ENCODE measurements at regions not wholly inside any gene's neighbourhood (a gene's known extent, or its start where the extent isn't known, plus 50 kb on each side); places are given as distances from the start of the nearest gene placed in this dataset.

DNA sequence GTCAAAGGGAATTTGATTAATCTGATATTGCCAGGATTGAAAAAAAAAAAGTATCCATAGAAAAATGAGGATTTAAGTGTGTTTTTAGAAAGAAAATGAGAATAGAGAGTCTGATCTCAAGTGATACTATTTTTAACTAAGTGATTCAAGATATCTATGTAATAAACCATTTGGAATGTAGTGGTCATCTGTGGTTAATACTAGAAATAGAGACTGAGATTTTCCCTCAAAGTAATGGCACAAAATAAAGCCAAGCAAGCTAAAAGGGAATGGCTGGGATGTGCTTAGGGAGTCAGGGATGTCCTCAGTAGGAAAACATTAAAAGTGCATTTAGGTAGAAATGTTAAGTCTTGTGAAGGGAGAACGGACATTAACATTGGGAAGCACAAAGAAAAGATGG lies 90.6 kb downstream of the FBXO4 start:
- intact Hi-C loops (cut with micrococcal nuclease) = no loop called here

GRCh38 chr5:42020788-42021530 lies 95.9 kb downstream of the FBXO4 start:
- H3K4me3 ChIP-seq = no peak overlapping the region
- H3K36me3 ChIP-seq = no peaks in the 10 kb centered on the region
- no peaks in the 10 kb centered on the region for H3K27me3 ChIP-seq (ENCODE audit: low read depth)
- H3K9me3 ChIP-seq (replicated peaks) = peaks cover 16% of the 10 kb centered on the region
- TF ChIP-seq CTCF (IDR thresholded peaks at IDR 0.05; ENCODE audit: borderline replicate concordance) = no peak
- DNase-seq = no peak
- H3K27ac ChIP-seq (replicated peaks) = no peak overlapping the region
- intact Hi-C loops (cut with micrococcal nuclease) = no loop called here
- no peaks in the 10 kb centered on the region for H3K4me1 ChIP-seq

More for the DNA sequence above, 90.6 kb downstream of the FBXO4 start:
- DNase-seq = no peak
- no peak for TF ChIP-seq CTCF (IDR thresholded peaks at IDR 0.05; ENCODE audit: borderline replicate concordance)
- Histone ChIP-seq H3K4me3 (no peak overlapping the region), H3K36me3 (no peaks in the 10 kb centered on the region), H3K9me3 (replicated peaks) (no peaks in the 10 kb centered on the region), H3K27ac (replicated peaks) (no peak overlapping the region), H3K4me1 (no peaks in the 10 kb centered on the region), H3K27me3 (ENCODE audit: low read depth) (no peaks in the 10 kb centered on the region)

DNA sequence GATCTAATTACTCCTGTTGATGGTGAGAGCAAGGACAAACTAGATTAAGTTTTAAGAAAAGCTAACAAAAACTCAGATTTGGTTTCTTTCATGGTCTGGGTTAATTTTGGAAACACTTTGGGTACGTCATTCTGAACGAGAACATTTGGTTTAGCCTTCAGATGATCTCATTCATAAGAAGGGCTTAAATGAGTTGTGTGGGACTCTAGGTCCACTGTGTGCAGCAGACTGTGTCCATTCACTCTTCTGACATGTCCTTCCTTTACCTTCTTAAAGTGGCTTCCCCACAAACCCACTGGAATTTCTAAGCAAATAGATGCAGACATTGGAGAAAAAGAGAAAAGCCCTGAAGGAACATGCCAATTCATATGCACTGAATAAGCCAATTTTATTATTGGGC lies 96.8 kb downstream of the FBXO4 start:
- H3K4me3 ChIP-seq = no peak overlapping the region
- intact Hi-C loops (cut with micrococcal nuclease) = no loop called here
- no peaks in the 10 kb centered on the region for H3K27me3 ChIP-seq (ENCODE audit: low read depth)
- no peak for DNase-seq
- no peaks in the 10 kb centered on the region for H3K36me3 ChIP-seq
- no peak for TF ChIP-seq CTCF (IDR thresholded peaks at IDR 0.05; ENCODE audit: borderline replicate concordance)
- H3K27ac ChIP-seq (replicated peaks) = no peak overlapping the region
- peaks cover 19% of the 10 kb centered on the region for H3K9me3 ChIP-seq (replicated peaks)
- no peaks in the 10 kb centered on the region for H3K4me1 ChIP-seq

DNA sequence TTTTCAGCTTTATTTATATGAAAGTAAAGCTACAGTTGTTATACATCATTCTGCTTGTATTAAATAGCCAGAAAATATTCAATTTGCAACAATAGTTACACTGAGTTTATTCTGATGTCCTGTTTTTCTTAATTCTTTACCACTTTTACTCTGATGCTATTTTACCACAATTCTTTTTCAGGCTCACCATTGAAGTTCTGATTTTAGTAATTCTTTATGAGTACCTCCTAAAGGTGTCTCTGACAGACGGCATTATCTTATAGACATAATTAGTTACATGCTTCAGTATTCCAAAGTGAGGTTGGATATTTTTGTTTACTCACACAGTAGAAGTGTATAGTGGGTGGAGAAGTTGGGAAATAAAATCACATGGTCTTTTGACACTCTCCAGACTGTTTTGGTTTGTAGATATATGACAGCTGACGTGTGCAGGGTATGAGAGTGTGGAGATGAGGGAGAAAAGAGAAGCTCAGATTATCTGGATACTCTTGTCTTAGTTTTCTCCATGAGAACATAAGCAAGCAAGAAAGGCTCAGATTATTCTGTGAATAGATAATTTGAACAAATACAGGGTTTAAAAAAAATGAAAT lies 97.4 kb downstream of the FBXO4 start:
- intact Hi-C loops (cut with micrococcal nuclease) = no loop called here
- H3K9me3 ChIP-seq (replicated peaks) = peaks cover 23% of the 10 kb centered on the region
- no peak overlapping the region for H3K4me3 ChIP-seq
- no peaks in the 10 kb centered on the region for H3K36me3 ChIP-seq
- no peak overlapping the region for H3K27ac ChIP-seq (replicated peaks)
- no peaks in the 10 kb centered on the region for H3K4me1 ChIP-seq
- H3K27me3 ChIP-seq (ENCODE audit: low read depth) = no peaks in the 10 kb centered on the region
- no peak for TF ChIP-seq CTCF (IDR thresholded peaks at IDR 0.05; ENCODE audit: borderline replicate concordance)
- DNase-seq = no peak

DNA sequence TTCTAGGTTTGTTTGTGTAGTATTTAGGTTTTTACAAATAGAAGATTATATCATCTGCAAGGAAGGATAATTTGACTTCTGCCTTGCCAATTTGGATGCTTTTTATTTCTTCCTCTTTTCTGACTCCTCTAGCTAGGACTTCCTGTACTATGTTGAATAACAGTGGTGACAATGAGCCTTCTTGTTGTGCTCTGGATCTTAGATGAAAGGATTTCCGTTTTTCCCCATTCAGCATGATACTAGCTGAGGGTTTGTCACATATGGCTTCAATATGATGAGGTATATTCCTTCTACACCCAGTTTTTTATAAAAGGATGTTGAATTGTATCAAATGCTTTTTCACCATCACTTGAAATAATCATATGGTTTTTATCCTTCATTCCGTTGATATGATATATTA lies 101.4 kb downstream of the FBXO4 start:
- DNase-seq = no peak
- Histone ChIP-seq H3K36me3 (no peaks in the 10 kb centered on the region), H3K27ac (replicated peaks) (no peak overlapping the region), H3K27me3 (ENCODE audit: low read depth) (no peaks in the 10 kb centered on the region), H3K4me3 (no peak overlapping the region), H3K9me3 (replicated peaks) (peaks cover 23% of the 10 kb centered on the region), H3K4me1 (no peaks in the 10 kb centered on the region)
- intact Hi-C loops (cut with micrococcal nuclease) = no loop called here
- no peak for TF ChIP-seq CTCF (IDR thresholded peaks at IDR 0.05; ENCODE audit: borderline replicate concordance)
